Neural progenitor cell (in vitro differentiated cells): ENCODE measurements at regions not wholly inside any gene's neighbourhood (a gene's known extent, or its start where the extent isn't known, plus 50 kb on each side); places are given as distances from the start of the nearest gene placed in this dataset.
A peak's percentile ranks its signal among the peaks of the same experiment; 100 is the strongest.
"Not testable (repeated sequence)": the region's sequence is repeated elsewhere in the genome, so short reads cannot be mapped to it uniquely, and the experiment has no call there.

ENCODE experiments used
- DNase-seq: peaks from one replicate; pipeline ENCODE4 v3.0.0-alpha.2; 2016; ENCODE audit warnings: low spot score
- H2AFZ ChIP-seq: fragments of 200-600 bp; sonication (generic); replicated peaks from 2 replicates; pipeline ENCODE4 v1.6.1; 2016; ENCODE audit warnings: antibody characterized with exemption
- H3F3A ChIP-seq: fragments of 200-600 bp; sonication (generic); 2 replicates; pipeline ENCODE4 v1.6.1; 2016; ENCODE audit warnings: antibody characterized with exemption, low read depth
- H3K27ac ChIP-seq: fragments of 200-600 bp; sonication (generic); 2 replicates; pipeline ENCODE4 v1.5.1; 2016; ENCODE audit warnings: mild to moderate bottlenecking
- H3K27me3 ChIP-seq: fragments of 200-600 bp; sonication (generic); 2 replicates; pipeline ENCODE4 v1.6.1; 2016; ENCODE audit warnings: mild to moderate bottlenecking, moderate library complexity
- H3K36me3 ChIP-seq: fragments of 200-600 bp; sonication (generic); 2 replicates; pipeline ENCODE4 v1.5.1; 2016
- H3K4me1 ChIP-seq: fragments of 200-600 bp; sonication (generic); 2 replicates; pipeline ENCODE4 v1.6.1; 2016; ENCODE audit warnings: mixed run types
- H3K4me2 ChIP-seq: fragments of 200-600 bp; sonication (generic); 2 replicates; pipeline ENCODE4 v1.6.1; 2016
- H3K4me3 ChIP-seq: fragments of 200-600 bp; sonication (generic); 2 replicates; pipeline ENCODE4 v1.5.1; 2016
- H3K79me2 ChIP-seq: fragments of 200-600 bp; sonication (generic); 2 replicates; pipeline ENCODE4 v1.6.1; 2016; ENCODE audit warnings: low read depth
- H3K9ac ChIP-seq: fragments of 200-600 bp; sonication (generic); 2 replicates; pipeline ENCODE4 v1.6.1; 2016
- H3K9me3 ChIP-seq: fragments of 200-600 bp; sonication (generic); 2 replicates; pipeline ENCODE4 v1.5.1; 2016; ENCODE audit warnings: low read depth
- H4K20me1 ChIP-seq: fragments of 200-600 bp; sonication (generic); 2 replicates; pipeline ENCODE4 v1.6.1; 2016; ENCODE audit warnings: low read depth
- H3K27ac Mint-ChIP-seq: 3 replicates; pipeline ENCODE4 v1.8.0; 2021; ENCODE audit warnings: mixed read lengths
- H3K27me3 Mint-ChIP-seq: 2 replicates; pipeline ENCODE4 v1.8.0; 2022; ENCODE audit warnings: low read depth, mild to moderate bottlenecking, inconsistent platforms, moderate library complexity, mixed read lengths; ENCODE audit not compliant: insufficient read depth
- H3K36me3 Mint-ChIP-seq: 3 replicates; pipeline ENCODE4 v1.8.0; 2021; ENCODE audit warnings: mixed read lengths
- H3K4me1 Mint-ChIP-seq: 3 replicates; pipeline ENCODE4 v1.8.0; 2021; ENCODE audit warnings: mixed read lengths
- H3K4me3 Mint-ChIP-seq: 3 replicates; pipeline ENCODE4 v1.8.0; 2021; ENCODE audit warnings: mild to moderate bottlenecking, moderate library complexity, mixed read lengths
- H3K9me3 Mint-ChIP-seq: 3 replicates; pipeline ENCODE4 v1.8.0; 2020; ENCODE audit warnings: mixed read lengths
- CTCF ChIP-seq: fragments of 200-600 bp; sonication (generic); IDR thresholded peaks from 2 replicates; pipeline ENCODE4 v1.5.1; 2017; ENCODE audit warnings: antibody characterized with exemption, mild to moderate bottlenecking
- EZH2 ChIP-seq: fragments of 200-600 bp; sonication (generic); IDR thresholded peaks from 2 replicates; pipeline ENCODE4 v1.6.1; 2017; ENCODE audit warnings: antibody characterized with exemption, mild to moderate bottlenecking, moderate library complexity
- EZH2phosphoT487 ChIP-seq: fragments of 200-600 bp; sonication (generic); IDR thresholded peaks from 2 replicates; pipeline ENCODE4 v1.6.1; 2017; ENCODE audit warnings: antibody characterized with exemption

GRCh38 chr1:73467731-73468130 lies 730.2 kb downstream of the LRRIQ3 start:
- H3K9ac ChIP-seq = no peak overlapping the region
- no peak overlapping the region for H3K4me2 ChIP-seq
- H3K9me3 Mint-ChIP-seq = no peaks in the 10 kb centered on the region
- no peak overlapping the region for H3K27ac Mint-ChIP-seq
- peaks cover 5% of the 10 kb centered on the region for H3K4me1 Mint-ChIP-seq
- H3F3A ChIP-seq = no peaks in the 10 kb centered on the region
- peaks cover 13% of the 10 kb centered on the region for H3K4me1 ChIP-seq
- no peaks in the 10 kb centered on the region for H3K79me2 ChIP-seq
- H3K36me3 Mint-ChIP-seq = no peaks in the 10 kb centered on the region
- H3K4me3 ChIP-seq = no peak overlapping the region
- H4K20me1 ChIP-seq = no peaks in the 10 kb centered on the region
- TF ChIP-seq CTCF = no peak
- no peak for TF ChIP-seq EZH2
- no peak for TF ChIP-seq EZH2phosphoT487
- no peak overlapping the region for H2AFZ ChIP-seq
- H3K36me3 ChIP-seq = no peaks in the 10 kb centered on the region
- DNase-seq = no peak
- no peaks in the 10 kb centered on the region for H3K27me3 ChIP-seq
- no peaks in the 10 kb centered on the region for H3K27me3 Mint-ChIP-seq
- no peaks in the 10 kb centered on the region for H3K9me3 ChIP-seq
- H3K4me3 Mint-ChIP-seq = no peak overlapping the region
- no peak overlapping the region for H3K27ac ChIP-seq

- Histone ChIP-seq H3K36me3 (no peaks in the 10 kb centered on the region), H3K4me2 (peak overlapping the region; percentile 8), H3F3A (no peaks in the 10 kb centered on the region), H4K20me1 (no peaks in the 10 kb centered on the region), H3K27ac (no peak overlapping the region), H3K9me3 (no peaks in the 10 kb centered on the region), H3K4me1 (peaks cover 13% of the 10 kb centered on the region), H3K27me3 (no peaks in the 10 kb centered on the region), H3K9ac (no peak overlapping the region), H2AFZ (peak overlapping the region; percentile 64), H3K79me2 (no peaks in the 10 kb centered on the region), H3K4me3 (no peak overlapping the region)
- Mint-ChIP-seq H3K36me3 (no peaks in the 10 kb centered on the region), H3K27me3 (no peaks in the 10 kb centered on the region), H3K4me3 (no peak overlapping the region), H3K27ac (no peak overlapping the region), H3K4me1 (peaks cover 5% of the 10 kb centered on the region), H3K9me3 (no peaks in the 10 kb centered on the region)
- TF ChIP-seq EZH2phosphoT487 = no peak
- no peak for TF ChIP-seq EZH2
- no peak for TF ChIP-seq CTCF
- DNase-seq = peak; percentile 74
Observed at GRCh38 chr1:73463873-73464272, 734.1 kb downstream of the LRRIQ3 start.

- Histone ChIP-seq H4K20me1 (no peaks in the 10 kb centered on the region), H3K9me3 (no peaks in the 10 kb centered on the region), H3K9ac (no peak overlapping the region), H3K4me3 (no peak overlapping the region), H3K27ac (no peak overlapping the region), H3K4me1 (peaks cover 3% of the 10 kb centered on the region), H3K36me3 (no peaks in the 10 kb centered on the region), H2AFZ (no peak overlapping the region), H3K79me2 (no peaks in the 10 kb centered on the region), H3K27me3 (no peaks in the 10 kb centered on the region), H3K4me2 (no peak overlapping the region), H3F3A (no peaks in the 10 kb centered on the region)
- Mint-ChIP-seq H3K9me3 (no peaks in the 10 kb centered on the region), H3K27ac (no peak overlapping the region), H3K4me3 (no peak overlapping the region), H3K4me1 (peaks cover 2% of the 10 kb centered on the region), H3K27me3 (no peaks in the 10 kb centered on the region), H3K36me3 (no peaks in the 10 kb centered on the region)
- no peak for DNase-seq
- TF ChIP-seq EZH2phosphoT487 (no peak), CTCF (peak; percentile 15)
Observed at GRCh38 chr1:73452522-73452921, 745.5 kb downstream of the LRRIQ3 start.

GRCh38 chr1:73450668-73451067 lies 747.3 kb downstream of the LRRIQ3 start:
- not testable (repeated sequence) for H3K9me3 Mint-ChIP-seq, H3K4me1 Mint-ChIP-seq

More at GRCh38 chr1:73450668-73451067, 747.3 kb downstream of the LRRIQ3 start:
- H4K20me1 ChIP-seq, H3K4me3 ChIP-seq, H3K27me3 Mint-ChIP-seq, H3K27ac Mint-ChIP-seq, H3K4me2 ChIP-seq, DNase-seq, H3K4me3 Mint-ChIP-seq, H3K9ac ChIP-seq, H3F3A ChIP-seq, H3K27ac ChIP-seq, H3K36me3 ChIP-seq, H2AFZ ChIP-seq, H3K4me1 ChIP-seq, H3K27me3 ChIP-seq, H3K79me2 ChIP-seq, H3K9me3 ChIP-seq, H3K36me3 Mint-ChIP-seq: not testable (repeated sequence)
